Tibial nerve (tissue), 3 donors: ENCODE measurements at regions not wholly inside any gene's neighbourhood (a gene's known extent, or its start where the extent isn't known, plus 50 kb on each side); places are given as distances from the start of the nearest gene placed in this dataset.

Experiments
- POLR2A ChIP-seq, 2 donors: fragments of 450-650 bp; IDR thresholded peaks; one replicate each; pipeline ENCODE4 v1.6.1; 2017; ENCODE audit warnings: antibody characterized with exemption in 2 of 2, mild to moderate bottlenecking in 2 of 2, moderate library complexity in 2 of 2
- TF ChIP-seq, protein P1 (sequence below), 5 experiments: fragments of 200-600 bp in 3 of 5; fragments of 450-650 bp in 2 of 5; sonication (generic) in 3 of 5; IDR thresholded peaks; one replicate each; pipeline ENCODE4 v1.5.1; 2016 to 2019; ENCODE audit warnings: antibody characterized with exemption in 5 of 5, mild to moderate bottlenecking in 3 of 5, moderate library complexity in 2 of 5

DNA sequence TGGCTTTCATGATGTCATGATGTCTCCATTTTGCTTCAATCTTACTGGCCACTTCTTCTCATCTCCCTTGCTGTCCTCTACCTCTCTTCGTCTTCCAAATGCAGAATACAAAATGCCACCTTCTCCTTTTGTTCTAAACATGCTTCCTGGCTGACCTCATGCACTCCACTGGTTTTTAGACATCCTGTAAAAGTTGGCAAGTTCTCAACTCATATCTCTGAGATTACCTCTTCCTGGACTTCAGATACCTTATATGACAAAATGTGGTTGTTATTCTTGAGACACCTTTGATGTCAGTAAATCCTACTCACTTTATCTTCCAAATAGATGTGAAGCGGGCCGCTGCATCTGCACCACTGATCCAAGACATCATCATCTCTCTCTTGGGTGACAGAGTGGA lies 212.7 kb upstream of the FOXA2 start:
- TF ChIP-seq, protein P1, sequence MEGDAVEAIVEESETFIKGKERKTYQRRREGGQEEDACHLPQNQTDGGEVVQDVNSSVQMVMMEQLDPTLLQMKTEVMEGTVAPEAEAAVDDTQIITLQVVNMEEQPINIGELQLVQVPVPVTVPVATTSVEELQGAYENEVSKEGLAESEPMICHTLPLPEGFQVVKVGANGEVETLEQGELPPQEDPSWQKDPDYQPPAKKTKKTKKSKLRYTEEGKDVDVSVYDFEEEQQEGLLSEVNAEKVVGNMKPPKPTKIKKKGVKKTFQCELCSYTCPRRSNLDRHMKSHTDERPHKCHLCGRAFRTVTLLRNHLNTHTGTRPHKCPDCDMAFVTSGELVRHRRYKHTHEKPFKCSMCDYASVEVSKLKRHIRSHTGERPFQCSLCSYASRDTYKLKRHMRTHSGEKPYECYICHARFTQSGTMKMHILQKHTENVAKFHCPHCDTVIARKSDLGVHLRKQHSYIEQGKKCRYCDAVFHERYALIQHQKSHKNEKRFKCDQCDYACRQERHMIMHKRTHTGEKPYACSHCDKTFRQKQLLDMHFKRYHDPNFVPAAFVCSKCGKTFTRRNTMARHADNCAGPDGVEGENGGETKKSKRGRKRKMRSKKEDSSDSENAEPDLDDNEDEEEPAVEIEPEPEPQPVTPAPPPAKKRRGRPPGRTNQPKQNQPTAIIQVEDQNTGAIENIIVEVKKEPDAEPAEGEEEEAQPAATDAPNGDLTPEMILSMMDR (IDR thresholded peaks at IDR 0.05): no peak
- no peak for TF ChIP-seq POLR2A (IDR thresholded peaks at IDR 0.05)
